Endothelial cell of umbilical vein (primary cell): ENCODE measurements at regions not wholly inside any gene's neighbourhood (a gene's known extent, or its start where the extent isn't known, plus 50 kb on each side); places are given as distances from the start of the nearest gene placed in this dataset.

ENCODE experiments used
- EZH2 ChIP-seq: IDR thresholded peaks from 2 replicates; pipeline ENCODE4 v1.6.1; 2012; ENCODE audit warnings: borderline replicate concordance, low read depth, mild to moderate bottlenecking, moderate library complexity, low read length, inconsistent platforms; ENCODE audit not compliant: severe bottlenecking
- POLR2A ChIP-seq: IDR thresholded peaks from 2 replicates; pipeline ENCODE4 v1.6.1; 2012; ENCODE audit warnings: low read depth, mild to moderate bottlenecking, control low read depth, low read length
- TF ChIP-seq, protein P1 (sequence below), 2 donors: IDR thresholded peaks; 1 replicate in 1 of 2; 2 replicates in 1 of 2; pipeline ENCODE4 v1.5.1; 2011; ENCODE audit warnings: low read length in 2 of 2, mild to moderate bottlenecking in 2 of 2, moderate library complexity in 2 of 2, control low read depth in 1 of 2, inconsistent platforms in 1 of 2, low read depth in 1 of 2; ENCODE audit not compliant: insufficient read depth in 1 of 2; ENCODE audit errors: extremely low read depth in 1 of 2

DNA sequence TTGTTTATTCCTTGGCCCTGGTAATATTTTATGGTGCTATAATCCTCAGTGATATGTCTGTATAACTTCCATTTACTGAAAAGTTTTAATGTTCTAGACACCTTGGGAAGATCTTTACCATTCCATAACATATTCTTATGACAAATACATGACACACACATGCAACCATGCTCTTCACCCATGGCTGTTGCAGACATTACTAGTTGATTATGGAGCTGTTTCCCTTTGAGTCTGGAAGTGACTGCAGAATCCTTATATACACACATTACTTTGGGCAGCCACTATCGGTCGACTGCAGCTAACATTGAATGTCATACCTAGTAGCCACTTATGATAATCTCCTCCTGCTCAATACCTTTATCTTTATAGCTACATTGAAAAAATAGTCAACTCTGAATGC lies 243.1 kb upstream of the ADAMTS9 start:
- TF ChIP-seq, protein P1, sequence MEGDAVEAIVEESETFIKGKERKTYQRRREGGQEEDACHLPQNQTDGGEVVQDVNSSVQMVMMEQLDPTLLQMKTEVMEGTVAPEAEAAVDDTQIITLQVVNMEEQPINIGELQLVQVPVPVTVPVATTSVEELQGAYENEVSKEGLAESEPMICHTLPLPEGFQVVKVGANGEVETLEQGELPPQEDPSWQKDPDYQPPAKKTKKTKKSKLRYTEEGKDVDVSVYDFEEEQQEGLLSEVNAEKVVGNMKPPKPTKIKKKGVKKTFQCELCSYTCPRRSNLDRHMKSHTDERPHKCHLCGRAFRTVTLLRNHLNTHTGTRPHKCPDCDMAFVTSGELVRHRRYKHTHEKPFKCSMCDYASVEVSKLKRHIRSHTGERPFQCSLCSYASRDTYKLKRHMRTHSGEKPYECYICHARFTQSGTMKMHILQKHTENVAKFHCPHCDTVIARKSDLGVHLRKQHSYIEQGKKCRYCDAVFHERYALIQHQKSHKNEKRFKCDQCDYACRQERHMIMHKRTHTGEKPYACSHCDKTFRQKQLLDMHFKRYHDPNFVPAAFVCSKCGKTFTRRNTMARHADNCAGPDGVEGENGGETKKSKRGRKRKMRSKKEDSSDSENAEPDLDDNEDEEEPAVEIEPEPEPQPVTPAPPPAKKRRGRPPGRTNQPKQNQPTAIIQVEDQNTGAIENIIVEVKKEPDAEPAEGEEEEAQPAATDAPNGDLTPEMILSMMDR (IDR thresholded peaks at IDR 0.05; ENCODE audit: extremely low read depth in 1 of 2, insufficient read depth in 1 of 2, low read depth in 1 of 2, low read length in 2 of 2), result no peak
- TF ChIP-seq EZH2 (no peak), POLR2A (no peak)
